Activated CD4-positive, alpha-beta T cell treated with anti-CD3 and anti-CD28 coated beads for 4 hours (primary cell): ENCODE measurements at regions not wholly inside any gene's neighbourhood (a gene's known extent, or its start where the extent isn't known, plus 50 kb on each side); places are given as distances from the start of the nearest gene placed in this dataset.

Source experiments
- DNase-seq, 2 donors: peaks; one replicate each; pipeline ENCODE4 v3.0.0-alpha.2; 2020

DNA sequence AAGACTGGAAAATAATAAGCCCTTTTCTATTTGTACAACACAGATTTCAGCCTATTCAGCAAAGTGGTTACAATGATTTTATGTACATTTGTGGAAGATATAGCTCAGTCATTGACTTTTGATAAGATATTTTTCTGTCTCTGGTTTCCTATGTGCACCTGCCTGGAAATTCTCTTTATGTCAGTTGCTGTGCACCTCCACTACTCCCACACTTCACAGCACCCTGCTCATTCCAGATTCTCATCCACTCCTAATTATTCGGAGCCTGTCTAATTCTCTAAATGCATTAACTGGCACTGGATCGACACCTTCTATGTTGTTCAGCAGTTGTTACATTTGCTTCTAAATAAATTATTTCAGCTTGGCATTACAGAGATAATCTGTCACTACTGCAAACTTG, 275.1 kb upstream of the RND3 start:
- DNase-seq = no peak

DNA sequence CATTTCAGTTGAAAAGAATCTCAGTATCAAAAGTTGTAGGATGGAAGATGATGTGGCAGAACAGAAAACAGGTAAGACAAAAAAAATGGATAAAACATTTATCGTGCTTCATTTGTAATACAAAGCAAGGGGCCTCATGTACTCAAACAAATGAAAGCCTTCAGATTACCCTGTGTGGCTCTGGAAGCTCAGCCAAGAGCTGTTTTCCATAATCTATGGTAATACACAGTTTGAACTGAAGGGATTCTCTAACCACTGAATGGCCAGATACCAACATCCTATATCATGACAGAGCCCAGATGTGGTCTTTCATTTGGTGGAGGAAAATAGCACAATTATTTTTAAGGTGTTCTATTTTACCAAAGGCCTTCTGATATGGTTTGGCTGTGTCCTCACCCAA, 272.1 kb upstream of the RND3 start:
- DNase-seq = no peak

- no peak for DNase-seq
These were observed 271.6 kb upstream of the RND3 start for GRCh38 chr2:150759106-150759505.

GRCh38 chr2:150752229-150752628, 264.8 kb upstream of the RND3 start:
- no peak for DNase-seq

GRCh38 chr2:150750720-150751119, 263.3 kb upstream of the RND3 start:
- no peak for DNase-seq

- DNase-seq = no peak
These were observed 254.6 kb upstream of the RND3 start for GRCh38 chr2:150742094-150742493.

GRCh38 chr2:150735894-150736498, 248.5 kb upstream of the RND3 start:
- no peak for DNase-seq

GRCh38 chr2:150733051-150733618, 245.7 kb upstream of the RND3 start:
- DNase-seq = no peak

- DNase-seq = no peak
These were observed 245.0 kb upstream of the RND3 start for GRCh38 chr2:150732491-150732890.

- DNase-seq = no peak
These were observed 244.6 kb upstream of the RND3 start for GRCh38 chr2:150732064-150732463.

GRCh38 chr2:150729495-150729955, 242.1 kb upstream of the RND3 start:
- DNase-seq = no peak

DNA sequence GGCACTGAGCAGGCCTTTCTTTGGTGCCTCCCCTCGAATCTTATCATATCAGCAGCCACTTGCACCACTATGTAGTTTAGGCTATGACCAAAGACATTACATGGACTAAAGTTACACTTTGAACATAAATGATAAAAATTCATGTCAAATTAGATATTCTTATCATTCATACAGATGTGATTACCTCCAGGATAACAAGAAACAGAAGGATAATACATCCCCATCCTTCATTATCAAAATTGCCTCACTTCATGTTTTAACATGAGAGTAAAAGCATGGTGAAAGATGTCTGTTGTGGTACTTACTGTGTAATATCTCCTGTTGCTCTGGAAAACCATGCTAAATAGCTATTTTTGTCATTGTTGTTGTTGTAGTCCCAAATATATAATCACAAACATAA, 230.8 kb upstream of the RND3 start:
- no peak for DNase-seq

- DNase-seq = no peak
These were observed 228.7 kb upstream of the RND3 start for GRCh38 chr2:150716186-150716585.

DNA sequence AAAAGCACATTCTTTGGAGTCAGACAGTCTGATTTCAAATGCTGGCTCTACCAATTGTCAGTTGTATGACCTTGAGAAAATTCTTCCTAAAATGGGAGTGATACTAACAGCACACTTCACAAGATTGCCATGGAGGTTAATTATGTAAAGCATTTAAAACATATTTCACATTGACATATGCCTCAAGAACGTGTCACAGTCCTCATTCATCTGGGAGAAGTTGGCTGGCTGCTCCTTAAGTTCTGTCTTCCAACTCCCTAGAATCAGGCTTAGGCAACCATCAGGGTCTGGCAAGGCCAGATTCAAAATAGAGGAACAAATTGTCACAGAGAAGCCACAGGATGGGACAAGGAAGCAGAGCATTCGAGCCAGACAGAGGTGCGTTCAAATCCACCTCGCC, 228.0 kb upstream of the RND3 start:
- no peak for DNase-seq

- no peak for DNase-seq
These were observed 223.4 kb upstream of the RND3 start for GRCh38 chr2:150710916-150711315.

DNA sequence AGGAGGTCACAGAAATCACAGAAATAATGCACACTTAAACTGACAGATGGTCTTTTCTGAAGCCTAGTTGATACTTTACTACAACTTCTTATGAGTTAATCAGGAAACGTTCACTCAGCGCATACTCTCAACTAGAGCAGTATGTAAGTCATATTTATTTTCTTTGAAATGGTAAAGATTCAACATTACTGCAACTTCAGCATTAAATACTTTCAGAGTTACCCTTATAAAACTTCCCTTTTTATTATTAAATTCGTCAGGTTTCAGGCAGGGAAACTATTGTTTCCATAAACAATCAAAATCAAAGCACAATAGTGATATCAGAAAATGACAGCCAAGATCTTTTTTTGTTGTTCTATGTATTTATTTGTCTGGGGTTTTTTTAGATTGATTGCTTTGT, 222.6 kb upstream of the RND3 start:
- DNase-seq = no peak

DNA sequence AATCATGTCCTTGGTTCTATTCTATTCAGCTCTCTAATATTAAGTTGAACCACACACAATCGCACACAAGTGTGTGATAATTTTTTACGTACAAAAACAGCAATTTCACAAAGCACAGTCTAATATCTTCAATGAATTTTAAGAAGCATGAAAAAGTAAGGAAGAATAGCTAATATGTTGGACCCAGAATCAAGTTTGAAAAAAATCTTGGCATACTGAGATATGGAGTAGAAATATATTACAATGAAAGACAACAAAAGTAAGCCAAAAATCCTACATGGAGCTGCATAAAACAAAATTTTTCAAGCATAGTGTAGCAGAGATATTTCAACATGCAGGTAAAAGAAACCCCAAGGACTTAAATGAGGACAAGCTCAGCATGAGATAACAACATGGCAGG, 219.1 kb upstream of the RND3 start:
- DNase-seq = no peak

DNA sequence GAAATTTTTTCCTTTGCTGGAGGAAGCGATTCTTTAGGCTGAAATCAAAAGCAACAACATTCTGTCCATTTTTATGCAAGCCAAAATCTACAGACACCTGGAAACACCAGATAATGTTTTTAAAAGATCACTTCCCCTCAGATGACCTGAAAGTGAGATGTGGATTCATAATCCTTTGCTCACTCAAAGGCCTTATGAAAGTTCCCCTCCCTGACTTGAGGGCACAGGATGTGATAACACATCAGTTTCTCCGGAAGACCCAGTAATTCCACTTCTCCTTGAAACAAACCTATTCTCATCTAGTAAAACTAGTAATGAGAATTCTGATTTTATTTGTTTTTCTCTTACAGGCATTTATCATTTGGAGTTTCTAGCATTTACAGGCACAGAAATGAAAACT, 218.3 kb upstream of the RND3 start:
- no peak for DNase-seq

DNA sequence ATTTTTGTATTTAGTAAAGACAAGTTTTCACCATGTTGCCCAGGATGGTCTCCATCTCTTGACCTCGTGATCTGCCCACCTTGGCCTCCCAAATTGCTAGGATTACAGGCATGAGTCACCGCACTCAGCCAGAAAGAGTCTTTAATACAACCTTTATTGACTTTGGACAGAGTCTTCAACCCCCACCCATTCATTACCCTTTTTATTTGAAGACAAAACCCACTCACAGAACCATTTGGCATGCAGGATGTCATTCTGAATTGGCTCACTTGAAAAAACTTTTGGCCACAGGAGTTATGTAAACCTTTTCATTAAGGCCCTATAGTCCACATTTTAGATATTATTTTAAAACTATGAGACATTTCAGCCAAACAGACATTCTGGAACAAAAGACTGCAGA, 217.9 kb upstream of the RND3 start:
- DNase-seq = no peak

DNA sequence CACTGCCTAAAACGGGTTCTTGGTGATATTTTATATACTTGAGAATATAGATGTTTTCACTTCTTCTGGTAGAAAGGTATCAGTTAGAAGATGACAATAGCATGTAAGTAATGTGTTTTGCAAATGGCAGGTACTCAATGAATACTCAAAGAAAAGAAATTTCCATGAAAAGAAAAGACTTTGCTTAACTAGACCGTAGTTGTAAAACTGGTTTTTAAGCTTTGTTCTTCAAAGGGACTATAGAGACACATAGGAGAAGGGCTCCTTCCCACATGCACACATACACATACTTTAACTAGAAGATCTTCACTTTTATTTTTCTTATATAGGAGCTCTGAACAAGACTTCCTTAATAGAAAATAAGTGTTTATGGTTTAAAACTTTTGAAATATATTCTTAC, 215.3 kb upstream of the RND3 start:
- no peak for DNase-seq

GRCh38 chr2:150700666-150701580, 213.5 kb upstream of the RND3 start:
- no peak for DNase-seq

DNA sequence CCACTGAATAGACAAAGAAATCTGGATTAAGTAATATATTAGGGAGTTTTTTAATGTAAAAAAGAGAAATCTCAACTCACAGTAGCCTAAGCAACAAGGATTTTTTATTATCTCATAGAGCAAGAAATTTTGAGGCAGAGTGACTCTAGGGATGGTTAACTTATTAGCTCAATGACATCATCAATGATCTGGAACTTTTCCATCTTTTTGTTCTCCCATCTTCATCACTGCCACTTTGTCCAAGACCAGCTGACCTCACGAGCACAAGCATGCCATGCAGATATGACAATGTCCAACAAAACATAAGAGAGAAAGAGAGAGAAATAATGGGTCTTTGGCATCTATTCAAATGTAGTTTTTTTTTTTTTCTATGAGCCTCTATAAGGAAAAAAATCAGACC, 211.8 kb upstream of the RND3 start:
- DNase-seq = no peak

- DNase-seq = no peak
These were observed 210.7 kb upstream of the RND3 start for GRCh38 chr2:150698016-150698661.

- DNase-seq = no peak
These were observed 210.1 kb upstream of the RND3 start for GRCh38 chr2:150697596-150697995.
